ENCODE measurements at regions not wholly inside any gene's neighbourhood (a gene's known extent, or its start where the extent isn't known, plus 50 kb on each side); places are given as distances from the start of the nearest gene placed in this dataset.
"Not testable (repeated sequence)": the region's sequence is repeated elsewhere in the genome, so short reads cannot be mapped to it uniquely, and the experiment has no call there.

DNA sequence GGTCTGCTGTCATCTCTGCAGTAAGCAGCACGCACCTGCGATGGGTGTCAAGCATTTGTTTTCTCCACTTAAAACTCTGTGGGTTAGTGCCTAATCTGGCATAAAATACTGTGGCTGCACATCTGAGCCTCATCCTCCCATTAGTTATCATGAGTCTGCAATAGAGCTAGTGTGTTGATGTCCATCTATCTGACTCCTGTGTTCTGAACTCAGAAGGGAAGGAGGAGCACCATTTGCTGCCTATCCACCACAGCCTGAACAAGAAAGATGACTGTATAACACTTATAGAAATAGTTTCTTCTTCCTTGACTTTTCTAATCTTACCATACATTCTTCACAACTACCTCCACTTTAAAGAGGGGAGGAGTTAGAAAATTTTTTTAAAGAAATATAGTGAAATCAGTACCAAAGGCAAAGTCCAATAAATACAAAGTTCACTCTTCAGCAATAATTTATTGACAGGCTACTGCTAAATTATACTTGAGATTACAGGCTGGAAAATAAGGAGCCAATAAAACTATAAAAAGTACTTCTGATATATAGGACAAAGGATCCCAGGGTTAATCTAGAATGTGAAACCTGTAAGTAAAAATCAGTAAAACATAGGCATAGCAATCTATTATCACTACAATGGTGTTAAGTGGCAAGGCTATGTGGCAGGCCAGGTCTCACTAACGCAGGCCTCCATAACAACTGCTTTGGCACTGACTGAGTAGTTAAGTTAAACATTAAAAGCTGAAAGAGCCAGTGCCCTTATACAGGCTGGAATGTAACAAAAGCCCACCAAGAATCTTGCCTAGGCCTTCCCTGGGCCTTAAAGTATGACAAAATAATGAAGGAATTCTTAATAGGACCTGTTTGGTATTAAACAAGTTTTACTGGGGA is 70.2 kb downstream of the LGALS9C start:
- H3K4me3 ChIP-seq (ENCODE audit: insufficient read depth, low read length, poor library complexity, severe bottlenecking); H3K79me2 ChIP-seq (ENCODE audit: insufficient read depth, low read length); H3K9me2 ChIP-seq (replicated peaks; ENCODE audit: insufficient read depth, low read length); H3K27me3 ChIP-seq (ENCODE audit: low read length); H3K27ac ChIP-seq (ENCODE audit: low read depth, low read length); H4K20me1 ChIP-seq (ENCODE audit: low read depth, low read length); H3K4me2 ChIP-seq (ENCODE audit: low read depth, low read length, poor library complexity, severe bottlenecking); H3F3A ChIP-seq (ENCODE audit: insufficient read depth); H3K36me3 ChIP-seq (ENCODE audit: low read length); H3K9ac ChIP-seq (ENCODE audit: low read length); H3K9me3 ChIP-seq (ENCODE audit: insufficient read depth, low read length); H2AFZ ChIP-seq (ENCODE audit: low read depth, low read length, severe bottlenecking): not testable (repeated sequence)

DNA sequence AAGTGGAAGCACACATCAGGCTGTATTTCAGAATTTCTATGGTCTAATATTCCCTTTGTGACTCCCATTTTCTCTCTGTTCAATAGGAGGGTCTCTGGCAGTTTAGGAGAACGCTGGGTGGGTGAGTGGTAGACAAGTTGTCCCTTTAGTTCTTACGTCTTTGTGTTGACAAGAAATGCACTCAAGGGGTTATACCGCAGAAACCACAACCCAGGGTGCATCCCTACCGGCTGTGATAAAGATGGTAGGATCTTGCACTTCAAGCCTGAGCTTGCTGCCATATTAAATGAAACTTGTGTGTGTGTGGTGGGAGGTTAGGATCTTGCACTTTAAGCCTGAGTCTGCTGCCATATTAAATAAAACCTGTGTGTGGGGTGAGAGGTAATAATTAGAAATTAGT is 80.5 kb downstream of the LGALS9C start:
- not testable (repeated sequence) for H3K36me3 ChIP-seq (ENCODE audit: low read length); H3F3A ChIP-seq (ENCODE audit: insufficient read depth); H3K27me3 ChIP-seq (ENCODE audit: low read length); H3K9me2 ChIP-seq (replicated peaks; ENCODE audit: insufficient read depth, low read length); H2AFZ ChIP-seq (ENCODE audit: low read depth, low read length, severe bottlenecking); H3K9ac ChIP-seq (ENCODE audit: low read length); H3K79me2 ChIP-seq (ENCODE audit: insufficient read depth, low read length); H3K4me2 ChIP-seq (ENCODE audit: low read depth, low read length, poor library complexity, severe bottlenecking); H3K9me3 ChIP-seq (ENCODE audit: insufficient read depth, low read length); H3K27ac ChIP-seq (ENCODE audit: low read depth, low read length); H4K20me1 ChIP-seq (ENCODE audit: low read depth, low read length); H3K4me3 ChIP-seq (ENCODE audit: insufficient read depth, low read length, poor library complexity, severe bottlenecking)

DNA sequence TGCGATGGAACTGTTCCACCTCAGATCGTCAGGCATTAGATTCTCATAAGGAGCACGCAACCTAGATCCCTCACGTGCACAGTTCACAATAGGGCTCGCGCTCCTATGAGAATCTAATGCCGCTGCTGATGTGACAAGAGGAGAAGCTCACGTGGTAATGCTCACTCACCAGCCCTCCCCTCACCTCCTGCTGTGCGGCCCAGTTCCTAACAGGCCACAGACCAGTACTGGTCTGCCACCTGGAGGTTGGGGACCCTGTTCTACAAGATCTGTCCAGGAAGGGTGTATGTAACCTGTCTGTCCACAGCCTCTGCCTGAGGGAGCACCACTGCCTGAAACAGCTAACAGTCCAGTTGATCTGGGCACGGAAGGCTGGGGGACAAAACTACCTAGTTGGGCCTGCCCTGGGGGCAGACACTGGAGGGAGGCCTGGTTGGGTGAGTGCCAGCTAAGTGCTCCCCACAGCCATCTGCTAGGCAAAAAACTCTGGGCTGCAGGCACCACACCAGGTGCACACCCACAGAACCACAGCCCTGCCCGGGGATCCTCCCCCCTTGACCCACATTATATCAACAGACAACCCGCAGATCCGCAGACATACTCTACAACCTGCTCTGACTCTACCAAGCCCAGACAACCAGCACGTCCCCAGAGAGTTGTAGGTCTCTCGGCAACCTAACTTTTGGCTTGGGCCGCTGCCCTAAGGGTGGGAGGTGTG is 80.7 kb downstream of the TBC1D28 start:
- H2AFZ ChIP-seq (ENCODE audit: low read depth, low read length, severe bottlenecking); H4K20me1 ChIP-seq (ENCODE audit: low read depth, low read length); H3F3A ChIP-seq (ENCODE audit: insufficient read depth); H3K4me3 ChIP-seq (ENCODE audit: insufficient read depth, low read length, poor library complexity, severe bottlenecking); H3K9me2 ChIP-seq (replicated peaks; ENCODE audit: insufficient read depth, low read length); H3K9ac ChIP-seq (ENCODE audit: low read length); H3K79me2 ChIP-seq (ENCODE audit: insufficient read depth, low read length); H3K9me3 ChIP-seq (ENCODE audit: insufficient read depth, low read length); H3K27me3 ChIP-seq (ENCODE audit: low read length); H3K36me3 ChIP-seq (ENCODE audit: low read length): not testable (repeated sequence)
- Histone ChIP-seq H3K4me2 (ENCODE audit: low read depth, low read length, poor library complexity, severe bottlenecking) (peak overlapping the region; percentile 38), H3K27ac (ENCODE audit: low read depth, low read length) (0 out of 2 replicates have a peak overlapping the region, but pooled peaks have one; percentile 24)

DNA sequence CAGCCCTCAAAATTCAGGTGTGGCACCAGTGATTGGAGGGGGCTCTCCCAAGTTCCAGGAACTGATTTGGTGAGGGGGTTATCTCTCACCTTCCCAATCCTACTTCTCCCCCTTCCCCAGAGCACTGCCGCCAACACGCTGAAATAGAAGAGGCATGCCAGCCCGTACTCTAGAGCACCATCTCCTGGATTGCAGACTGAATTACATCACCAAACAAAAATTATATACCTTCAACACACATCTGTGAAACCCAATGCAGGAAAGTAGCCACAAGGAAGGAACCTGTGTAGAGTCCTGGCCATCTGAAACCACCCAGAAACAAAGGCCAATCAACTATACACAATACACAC is 80.1 kb downstream of the TBC1D28 start:
- H3F3A ChIP-seq (ENCODE audit: insufficient read depth); H4K20me1 ChIP-seq (ENCODE audit: low read depth, low read length); H3K9me3 ChIP-seq (ENCODE audit: insufficient read depth, low read length); H2AFZ ChIP-seq (ENCODE audit: low read depth, low read length, severe bottlenecking); H3K4me3 ChIP-seq (ENCODE audit: insufficient read depth, low read length, poor library complexity, severe bottlenecking); H3K36me3 ChIP-seq (ENCODE audit: low read length); H3K27me3 ChIP-seq (ENCODE audit: low read length); H3K9ac ChIP-seq (ENCODE audit: low read length); H3K9me2 ChIP-seq (replicated peaks; ENCODE audit: insufficient read depth, low read length); H3K79me2 ChIP-seq (ENCODE audit: insufficient read depth, low read length): not testable (repeated sequence)
- TF ChIP-seq, protein P1, sequence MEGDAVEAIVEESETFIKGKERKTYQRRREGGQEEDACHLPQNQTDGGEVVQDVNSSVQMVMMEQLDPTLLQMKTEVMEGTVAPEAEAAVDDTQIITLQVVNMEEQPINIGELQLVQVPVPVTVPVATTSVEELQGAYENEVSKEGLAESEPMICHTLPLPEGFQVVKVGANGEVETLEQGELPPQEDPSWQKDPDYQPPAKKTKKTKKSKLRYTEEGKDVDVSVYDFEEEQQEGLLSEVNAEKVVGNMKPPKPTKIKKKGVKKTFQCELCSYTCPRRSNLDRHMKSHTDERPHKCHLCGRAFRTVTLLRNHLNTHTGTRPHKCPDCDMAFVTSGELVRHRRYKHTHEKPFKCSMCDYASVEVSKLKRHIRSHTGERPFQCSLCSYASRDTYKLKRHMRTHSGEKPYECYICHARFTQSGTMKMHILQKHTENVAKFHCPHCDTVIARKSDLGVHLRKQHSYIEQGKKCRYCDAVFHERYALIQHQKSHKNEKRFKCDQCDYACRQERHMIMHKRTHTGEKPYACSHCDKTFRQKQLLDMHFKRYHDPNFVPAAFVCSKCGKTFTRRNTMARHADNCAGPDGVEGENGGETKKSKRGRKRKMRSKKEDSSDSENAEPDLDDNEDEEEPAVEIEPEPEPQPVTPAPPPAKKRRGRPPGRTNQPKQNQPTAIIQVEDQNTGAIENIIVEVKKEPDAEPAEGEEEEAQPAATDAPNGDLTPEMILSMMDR (IDR thresholded peaks at IDR 0.05; ENCODE audit: insufficient read depth, low read length, poor library complexity, severe bottlenecking), result peak; percentile 40
- Histone ChIP-seq H3K4me2 (ENCODE audit: low read depth, low read length, poor library complexity, severe bottlenecking) (peak overlapping the region; percentile 38), H3K27ac (ENCODE audit: low read depth, low read length) (0 out of 2 replicates have a peak overlapping the region, but pooled peaks have one; percentile 24)

DNA sequence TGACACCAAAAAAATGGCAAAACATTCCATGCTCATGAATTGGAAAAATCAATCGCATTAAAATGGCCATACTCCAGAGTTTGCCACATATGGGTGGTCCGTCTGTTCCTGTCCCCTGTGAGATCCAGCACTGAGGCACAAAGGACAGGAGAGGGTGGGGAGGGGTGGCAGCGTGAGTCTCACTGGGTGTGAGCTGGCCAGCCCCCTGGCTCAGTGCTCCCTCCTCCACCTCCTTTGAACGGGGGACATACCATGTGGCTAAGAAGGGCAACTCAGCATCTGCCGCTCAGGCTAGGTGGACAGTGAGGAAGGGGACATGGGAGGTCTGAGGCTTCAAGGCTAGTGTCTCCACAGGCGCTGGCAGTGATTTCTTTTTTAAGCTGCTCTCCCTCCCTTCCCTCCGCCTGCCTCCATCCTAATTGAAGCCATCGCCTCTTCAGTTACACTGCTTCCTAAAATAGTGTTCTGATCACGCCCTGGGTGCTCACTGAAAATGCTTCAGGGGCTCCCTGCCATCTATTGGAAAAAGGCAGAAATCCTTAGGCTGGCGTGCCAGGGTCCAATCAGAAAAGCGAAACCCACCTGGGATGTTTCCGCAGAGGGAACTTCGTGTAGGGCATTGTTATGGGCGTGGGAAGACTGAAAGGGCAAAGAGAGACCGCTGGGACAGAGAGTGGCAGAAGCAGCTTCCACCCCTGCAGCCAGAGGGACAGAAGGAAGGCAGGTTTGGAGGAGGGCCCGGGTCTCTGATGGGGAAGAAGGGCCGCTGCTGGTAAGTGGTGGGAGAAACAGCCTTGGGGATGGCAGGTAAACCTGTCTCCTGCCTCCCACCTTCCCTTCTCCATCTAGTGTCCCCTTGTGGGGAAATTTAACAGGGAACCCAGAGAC is 75.8 kb downstream of the TBC1D28 start:
- not testable (repeated sequence) for H3F3A ChIP-seq (ENCODE audit: insufficient read depth); H3K4me3 ChIP-seq (ENCODE audit: insufficient read depth, low read length, poor library complexity, severe bottlenecking); H3K27me3 ChIP-seq (ENCODE audit: low read length); H3K4me2 ChIP-seq (ENCODE audit: low read depth, low read length, poor library complexity, severe bottlenecking); H3K9me2 ChIP-seq (replicated peaks; ENCODE audit: insufficient read depth, low read length); H3K9me3 ChIP-seq (ENCODE audit: insufficient read depth, low read length); H2AFZ ChIP-seq (ENCODE audit: low read depth, low read length, severe bottlenecking); H3K27ac ChIP-seq (ENCODE audit: low read depth, low read length); H4K20me1 ChIP-seq (ENCODE audit: low read depth, low read length); H3K36me3 ChIP-seq (ENCODE audit: low read length); H3K79me2 ChIP-seq (ENCODE audit: insufficient read depth, low read length); H3K9ac ChIP-seq (ENCODE audit: low read length)

DNA sequence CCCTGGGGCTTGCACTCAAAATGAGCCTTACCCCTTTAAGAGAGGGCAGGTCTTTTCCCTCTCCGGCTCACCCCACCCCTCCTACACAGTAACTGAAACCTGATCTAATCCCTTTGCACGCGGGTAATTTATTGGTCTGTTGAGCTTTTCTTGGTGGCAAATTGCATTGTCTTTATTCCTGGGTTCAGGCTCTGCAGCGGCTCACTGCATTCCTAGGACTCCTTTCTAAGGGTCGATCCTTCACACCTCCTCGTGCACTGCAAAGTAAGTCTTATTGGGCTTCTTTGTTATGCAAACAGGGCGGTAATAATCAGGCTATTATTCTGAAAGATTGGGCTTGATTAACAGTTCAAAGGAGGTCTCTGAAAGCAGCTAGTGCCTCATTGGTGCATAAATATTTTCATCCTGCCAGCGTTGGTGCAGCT is 74.7 kb downstream of the TBC1D28 start:
- not testable (repeated sequence) for H3K9me2 ChIP-seq (replicated peaks; ENCODE audit: insufficient read depth, low read length); H2AFZ ChIP-seq (ENCODE audit: low read depth, low read length, severe bottlenecking); H3K4me2 ChIP-seq (ENCODE audit: low read depth, low read length, poor library complexity, severe bottlenecking); H3K9ac ChIP-seq (ENCODE audit: low read length); H3K4me3 ChIP-seq (ENCODE audit: insufficient read depth, low read length, poor library complexity, severe bottlenecking); H3K27me3 ChIP-seq (ENCODE audit: low read length); H3K9me3 ChIP-seq (ENCODE audit: insufficient read depth, low read length); H3K36me3 ChIP-seq (ENCODE audit: low read length); H3K27ac ChIP-seq (ENCODE audit: low read depth, low read length); H3F3A ChIP-seq (ENCODE audit: insufficient read depth); H4K20me1 ChIP-seq (ENCODE audit: low read depth, low read length); H3K79me2 ChIP-seq (ENCODE audit: insufficient read depth, low read length)

DNA sequence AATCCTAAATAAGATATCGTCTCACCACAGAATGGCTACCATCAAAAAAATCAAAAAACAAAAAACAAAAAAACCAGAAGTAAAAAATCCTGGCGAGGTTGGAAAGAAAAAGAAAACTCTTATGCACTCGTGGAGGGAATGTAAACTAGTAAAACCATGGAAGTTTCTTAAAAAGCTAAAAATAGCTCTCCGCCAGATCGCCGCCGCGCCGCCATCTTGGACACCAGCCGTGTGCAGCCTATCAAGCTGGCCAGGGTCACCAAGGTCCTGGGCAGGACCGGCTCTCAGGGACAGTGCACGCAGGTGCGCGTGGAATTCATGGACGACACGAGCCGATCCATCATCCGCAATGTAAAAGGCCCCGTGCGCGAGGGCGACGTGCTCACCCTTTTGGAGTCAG is 71.7 kb downstream of the TBC1D28 start:
- not testable (repeated sequence) for H3K9me2 ChIP-seq (replicated peaks; ENCODE audit: insufficient read depth, low read length); H3K9ac ChIP-seq (ENCODE audit: low read length); H3K79me2 ChIP-seq (ENCODE audit: insufficient read depth, low read length); H2AFZ ChIP-seq (ENCODE audit: low read depth, low read length, severe bottlenecking); H4K20me1 ChIP-seq (ENCODE audit: low read depth, low read length); H3K36me3 ChIP-seq (ENCODE audit: low read length); H3F3A ChIP-seq (ENCODE audit: insufficient read depth); H3K4me3 ChIP-seq (ENCODE audit: insufficient read depth, low read length, poor library complexity, severe bottlenecking); H3K27me3 ChIP-seq (ENCODE audit: low read length); H3K4me2 ChIP-seq (ENCODE audit: low read depth, low read length, poor library complexity, severe bottlenecking); H3K9me3 ChIP-seq (ENCODE audit: insufficient read depth, low read length); H3K27ac ChIP-seq (ENCODE audit: low read depth, low read length)

All from SU-DHL-6 (cell line).